GM19397 (cell line): ENCODE measurements at regions not wholly inside any gene's neighbourhood (a gene's known extent, or its start where the extent isn't known, plus 50 kb on each side); places are given as distances from the start of the nearest gene placed in this dataset.
A peak's percentile ranks its signal among the peaks of the same experiment; 100 is the strongest.

Source experiments
- ATAC-seq: cut with Tn5 transposase; IDR thresholded peaks from one replicate; pipeline ENCODE4 v1.9.1; 2021; ENCODE audit warnings: mild to moderate bottlenecking, moderate library complexity; ENCODE audit not compliant: unreplicated experiment

- ATAC-seq = peak; percentile 54
Measured at GRCh38 chr11:19311308-19312030, 70.7 kb upstream of the E2F8 start.

GRCh38 chr11:19307498-19307897, 66.8 kb upstream of the E2F8 start:
- ATAC-seq = no peak

- ATAC-seq = no peak
Measured at GRCh38 chr11:19306179-19306944, 65.6 kb upstream of the E2F8 start.

- ATAC-seq = no peak
Measured at GRCh38 chr11:19301361-19301760, 60.6 kb upstream of the E2F8 start.

- no peak for ATAC-seq
Measured at GRCh38 chr11:19294444-19294843, 53.7 kb upstream of the E2F8 start.

- no peak for ATAC-seq
Measured at GRCh38 chr11:19291064-19291463, 50.3 kb upstream of the E2F8 start.
